ENCODE measurements at regions not wholly inside any gene's neighbourhood (a gene's known extent, or its start where the extent isn't known, plus 50 kb on each side); places are given as distances from the start of the nearest gene placed in this dataset.

- Histone ChIP-seq H3K9me3 (ENCODE audit: insufficient read depth, low read depth, low read length) (no peaks in the 10 kb centered on the region), H3K9ac (ENCODE audit: low read depth, low read length) (no peak overlapping the region), H3K4me3 (ENCODE audit: low read length) (no peak overlapping the region), H3K27me3 (ENCODE audit: insufficient read depth, low read length) (no peaks in the 10 kb centered on the region), H3K4me1 (ENCODE audit: insufficient read depth, low read length) (peaks cover 14% of the 10 kb centered on the region), H3K27ac (ENCODE audit: low read depth, low read length) (no peak overlapping the region), H3K36me3 (ENCODE audit: insufficient read depth, low read length) (no peaks in the 10 kb centered on the region)
- 94% methylated on average over 5 of the region's 5 CpGs for WGBS
Observed at GRCh38 chr6:3512832-3513231, 56.0 kb upstream of the SLC22A23 start.

DNA sequence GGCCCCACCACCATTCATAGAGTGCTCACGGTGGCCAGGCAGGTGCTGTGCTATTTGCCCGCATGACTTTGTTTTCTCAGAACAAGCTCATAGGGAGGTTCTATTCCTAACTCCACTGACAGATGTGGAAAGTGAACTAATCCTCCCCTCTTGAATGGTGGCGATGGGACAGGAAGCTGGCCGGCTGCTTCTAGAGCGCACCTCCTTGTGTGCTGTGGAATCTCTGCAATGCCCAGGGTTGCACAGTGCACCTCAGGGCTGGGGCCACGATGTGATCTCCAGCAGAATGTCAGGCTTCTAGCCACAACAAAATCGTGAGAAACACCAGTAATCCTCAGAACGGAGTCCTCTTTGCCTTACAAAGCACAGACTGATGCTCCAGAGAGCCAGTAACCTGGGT, 53.8 kb upstream of the SLC22A23 start:
- no peak overlapping the region for H3K4me3 ChIP-seq (ENCODE audit: low read length)
- H3K4me1 ChIP-seq (ENCODE audit: insufficient read depth, low read length) = peaks cover 14% of the 10 kb centered on the region
- WGBS = 72% methylated on average over 8 of the region's 8 CpGs
- H3K27me3 ChIP-seq (ENCODE audit: insufficient read depth, low read length) = no peaks in the 10 kb centered on the region
- H3K36me3 ChIP-seq (ENCODE audit: insufficient read depth, low read length) = no peaks in the 10 kb centered on the region
- H3K9ac ChIP-seq (ENCODE audit: low read depth, low read length) = no peak overlapping the region
- no peak overlapping the region for H3K27ac ChIP-seq (ENCODE audit: low read depth, low read length)
- H3K9me3 ChIP-seq (ENCODE audit: insufficient read depth, low read depth, low read length) = no peaks in the 10 kb centered on the region

- H3K27me3 ChIP-seq (ENCODE audit: insufficient read depth, low read length) = no peaks in the 10 kb centered on the region
- no peaks in the 10 kb centered on the region for H3K9me3 ChIP-seq (ENCODE audit: insufficient read depth, low read depth, low read length)
- WGBS = 89% methylated on average over 1 of the region's 1 CpG
- peaks cover 14% of the 10 kb centered on the region for H3K4me1 ChIP-seq (ENCODE audit: insufficient read depth, low read length)
- no peak overlapping the region for H3K4me3 ChIP-seq (ENCODE audit: low read length)
- no peak overlapping the region for H3K27ac ChIP-seq (ENCODE audit: low read depth, low read length)
- H3K9ac ChIP-seq (ENCODE audit: low read depth, low read length) = no peak overlapping the region
- H3K36me3 ChIP-seq (ENCODE audit: insufficient read depth, low read length) = no peaks in the 10 kb centered on the region
Observed at GRCh38 chr6:3510178-3510577, 53.3 kb upstream of the SLC22A23 start.

DNA sequence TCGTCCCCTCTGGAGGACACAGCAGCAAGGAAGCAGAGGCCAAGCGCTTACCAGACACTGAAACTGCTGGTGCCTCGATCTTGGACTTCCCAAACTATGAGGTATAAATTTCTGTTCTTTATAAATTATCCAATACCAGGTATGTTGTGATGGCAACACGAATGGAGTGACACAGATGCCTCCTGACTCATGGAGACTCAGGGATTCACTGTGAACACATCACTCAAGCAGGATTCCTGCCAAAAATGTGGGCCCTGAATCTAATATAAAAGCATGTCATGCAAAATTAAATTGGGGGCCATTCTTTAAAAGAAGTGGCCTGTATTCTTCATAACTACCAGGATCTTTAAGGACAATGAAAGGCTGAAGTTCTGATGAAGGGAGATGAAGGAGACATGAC, 52.5 kb upstream of the SLC22A23 start:
- no peak overlapping the region for H3K9ac ChIP-seq (ENCODE audit: low read depth, low read length)
- H3K9me3 ChIP-seq (ENCODE audit: insufficient read depth, low read depth, low read length) = no peaks in the 10 kb centered on the region
- no peaks in the 10 kb centered on the region for H3K27me3 ChIP-seq (ENCODE audit: insufficient read depth, low read length)
- H3K27ac ChIP-seq (ENCODE audit: low read depth, low read length) = no peak overlapping the region
- 90% methylated on average over 4 of the region's 4 CpGs for WGBS
- H3K4me1 ChIP-seq (ENCODE audit: insufficient read depth, low read length) = peaks cover 14% of the 10 kb centered on the region
- H3K36me3 ChIP-seq (ENCODE audit: insufficient read depth, low read length) = no peaks in the 10 kb centered on the region
- no peak overlapping the region for H3K4me3 ChIP-seq (ENCODE audit: low read length)

GRCh38 chr6:3506751-3507383, 50.0 kb upstream of the SLC22A23 start:
- peaks cover 21% of the 10 kb centered on the region for H3K4me1 ChIP-seq (ENCODE audit: insufficient read depth, low read length)
- 90% methylated on average over 4 of the region's 4 CpGs for WGBS
- H3K27ac ChIP-seq (ENCODE audit: low read depth, low read length) = no peak overlapping the region
- H3K36me3 ChIP-seq (ENCODE audit: insufficient read depth, low read length) = no peaks in the 10 kb centered on the region
- H3K27me3 ChIP-seq (ENCODE audit: insufficient read depth, low read length) = no peaks in the 10 kb centered on the region
- no peak overlapping the region for H3K4me3 ChIP-seq (ENCODE audit: low read length)
- no peak overlapping the region for H3K9ac ChIP-seq (ENCODE audit: low read depth, low read length)
- H3K9me3 ChIP-seq (ENCODE audit: insufficient read depth, low read depth, low read length) = no peaks in the 10 kb centered on the region
